Progenitor cell of endocrine pancreas (in vitro differentiated cells): ENCODE measurements at regions not wholly inside any gene's neighbourhood (a gene's known extent, or its start where the extent isn't known, plus 50 kb on each side); places are given as distances from the start of the nearest gene placed in this dataset.

Experiments
- DNase-seq: peaks from one replicate; pipeline ENCODE4 v3.0.0; 2021; ENCODE audit warnings: low spot score; ENCODE audit not compliant: unreplicated experiment
- H3K27ac Mint-ChIP-seq: 2 replicates; pipeline ENCODE4 v1.8.0; 2021; ENCODE audit warnings: mild to moderate bottlenecking, moderate library complexity, mixed read lengths
- H3K27me3 Mint-ChIP-seq: 2 replicates; pipeline ENCODE4 v1.8.0; 2021; ENCODE audit warnings: mixed read lengths
- H3K36me3 Mint-ChIP-seq: 2 replicates; pipeline ENCODE4 v1.8.0; 2022; ENCODE audit warnings: mixed read lengths; ENCODE audit not compliant: insufficient read depth
- H3K4me1 Mint-ChIP-seq: 2 replicates; pipeline ENCODE4 v1.8.0; 2021; ENCODE audit warnings: low read depth, mixed read lengths
- H3K4me3 Mint-ChIP-seq: 2 replicates; pipeline ENCODE4 v1.8.0; 2021; ENCODE audit warnings: low read depth, mild to moderate bottlenecking, moderate library complexity, mixed read lengths
- H3K9me3 Mint-ChIP-seq: 2 replicates; pipeline ENCODE4 v1.8.0; 2021; ENCODE audit warnings: low read depth, mixed read lengths
- CTCF ChIP-seq: fragments of 200-600 bp; sonication (generic); IDR thresholded peaks from one replicate; pipeline ENCODE4 v1.5.0; 2021; ENCODE audit warnings: antibody characterized with exemption, mild to moderate bottlenecking; ENCODE audit not compliant: unreplicated experiment

DNA sequence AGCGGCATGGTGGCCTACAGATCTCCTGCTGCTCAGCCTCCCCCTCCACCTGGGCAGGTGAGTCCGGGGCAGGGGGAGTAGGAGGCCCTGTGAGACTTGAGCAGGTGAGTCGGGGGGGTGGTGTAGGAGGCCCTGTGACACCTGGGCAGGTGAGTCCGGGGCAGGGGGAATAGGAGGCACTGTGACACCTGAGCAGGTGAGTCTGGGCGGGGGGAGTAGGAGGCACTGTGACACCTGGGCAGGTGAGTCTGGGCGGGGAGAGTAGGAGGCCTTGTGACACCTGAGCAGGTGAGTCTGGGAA, 299.3 kb downstream of the BRD1 start:
- H3K36me3 Mint-ChIP-seq, result no peaks in the 10 kb centered on the region
- H3K9me3 Mint-ChIP-seq, result no peaks in the 10 kb centered on the region
- H3K4me1 Mint-ChIP-seq, result peaks cover 6% of the 10 kb centered on the region
- no peak overlapping the region for H3K4me3 Mint-ChIP-seq
- DNase-seq, result no peak
- H3K27ac Mint-ChIP-seq, result no peak overlapping the region
- TF ChIP-seq CTCF, result no peak
- no peaks in the 10 kb centered on the region for H3K27me3 Mint-ChIP-seq

GRCh38 chr22:49527611-49528419, 299.9 kb downstream of the BRD1 start:
- H3K27ac Mint-ChIP-seq, result peak overlapping the region; percentile 50

DNA sequence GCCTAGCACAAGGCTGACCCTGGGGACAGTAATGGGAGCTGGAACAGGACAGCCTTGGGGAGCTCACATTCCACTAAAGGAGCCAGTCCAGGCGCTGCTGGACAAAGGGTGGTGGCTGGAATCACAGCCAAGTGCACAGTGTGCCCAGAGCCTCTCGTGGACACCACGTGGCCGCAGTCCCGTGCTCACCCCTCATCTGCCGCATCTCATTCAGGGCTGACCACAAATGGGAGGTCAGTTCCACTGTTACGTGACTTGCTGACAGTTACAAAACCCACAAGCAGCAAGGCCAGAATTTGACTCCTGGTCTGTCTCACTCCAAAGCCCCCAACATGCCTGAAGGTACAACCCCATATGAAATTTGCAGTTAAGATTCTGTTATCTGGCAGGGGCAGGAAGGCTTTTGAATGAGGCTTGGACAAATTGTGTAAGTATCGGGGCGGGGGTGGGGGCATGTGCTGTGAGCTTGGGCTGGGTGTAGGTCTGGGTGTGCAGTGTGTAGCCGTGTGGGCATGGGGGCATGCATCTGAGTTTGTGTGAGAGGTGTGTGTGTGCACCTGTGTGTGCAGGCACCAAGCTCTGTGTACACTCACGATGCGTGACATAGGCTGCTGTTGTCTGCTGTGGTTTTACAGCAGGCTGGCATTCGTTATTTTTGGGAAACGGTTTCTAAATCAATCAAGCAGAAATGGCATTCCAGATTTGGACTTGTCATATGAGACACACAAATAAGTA, 301.7 kb downstream of the BRD1 start:
- TF ChIP-seq CTCF, result no peak
- Mint-ChIP-seq H3K4me3 (no peak overlapping the region), H3K27ac (no peak overlapping the region), H3K9me3 (no peaks in the 10 kb centered on the region), H3K27me3 (no peaks in the 10 kb centered on the region), H3K4me1 (peaks cover 6% of the 10 kb centered on the region), H3K36me3 (no peaks in the 10 kb centered on the region)
- no peak for DNase-seq

More at GRCh38 chr22:49527611-49528419, 299.9 kb downstream of the BRD1 start:
- H3K27me3 Mint-ChIP-seq, result no peaks in the 10 kb centered on the region
- TF ChIP-seq CTCF, result no peak
- no peak for DNase-seq
- H3K36me3 Mint-ChIP-seq, result no peaks in the 10 kb centered on the region
- H3K4me3 Mint-ChIP-seq, result no peak overlapping the region
- peaks cover 6% of the 10 kb centered on the region for H3K4me1 Mint-ChIP-seq
- no peaks in the 10 kb centered on the region for H3K9me3 Mint-ChIP-seq

GRCh38 chr22:49525360-49525759, 302.3 kb downstream of the BRD1 start:
- Mint-ChIP-seq H3K27ac (no peak overlapping the region), H3K4me1 (peaks cover 6% of the 10 kb centered on the region), H3K4me3 (no peak overlapping the region), H3K27me3 (no peaks in the 10 kb centered on the region), H3K9me3 (no peaks in the 10 kb centered on the region), H3K36me3 (no peaks in the 10 kb centered on the region)
- TF ChIP-seq CTCF, result no peak
- no peak for DNase-seq

GRCh38 chr22:49524362-49524761, 303.3 kb downstream of the BRD1 start:
- Mint-ChIP-seq H3K27me3 (peaks cover 2% of the 10 kb centered on the region), H3K36me3 (no peaks in the 10 kb centered on the region), H3K4me1 (peaks cover 6% of the 10 kb centered on the region), H3K9me3 (no peaks in the 10 kb centered on the region), H3K4me3 (no peak overlapping the region), H3K27ac (no peak overlapping the region)
- DNase-seq, result no peak
- TF ChIP-seq CTCF, result no peak
